Glutamatergic neuron (in vitro differentiated cells): ENCODE measurements at regions not wholly inside any gene's neighbourhood (a gene's known extent, or its start where the extent isn't known, plus 50 kb on each side); places are given as distances from the start of the nearest gene placed in this dataset.
A peak's percentile ranks its signal among the peaks of the same experiment; 100 is the strongest.
"Not testable (repeated sequence)": the region's sequence is repeated elsewhere in the genome, so short reads cannot be mapped to it uniquely, and the experiment has no call there.

Experiments
- DNase-seq: peaks from one replicate; pipeline ENCODE4 v3.0.0; 2022
- H3K27ac Mint-ChIP-seq: one replicate; pipeline ENCODE4 v1.8.0; 2020; ENCODE audit warnings: mild to moderate bottlenecking, mixed read lengths, inconsistent platforms; ENCODE audit not compliant: unreplicated experiment
- H3K27me3 Mint-ChIP-seq: one replicate; pipeline ENCODE4 v1.8.0; 2020; ENCODE audit warnings: mild to moderate bottlenecking, moderate library complexity, mixed read lengths, inconsistent platforms; ENCODE audit not compliant: unreplicated experiment
- H3K36me3 Mint-ChIP-seq: one replicate; pipeline ENCODE4 v1.8.0; 2020; ENCODE audit warnings: mild to moderate bottlenecking, mixed read lengths, inconsistent platforms; ENCODE audit not compliant: unreplicated experiment
- H3K4me1 Mint-ChIP-seq: one replicate; pipeline ENCODE4 v1.8.0; 2020; ENCODE audit warnings: mild to moderate bottlenecking, low read depth, mixed read lengths, inconsistent platforms; ENCODE audit not compliant: unreplicated experiment
- H3K4me3 Mint-ChIP-seq: one replicate; pipeline ENCODE4 v1.8.0; 2020; ENCODE audit warnings: mild to moderate bottlenecking, mixed read lengths, inconsistent platforms; ENCODE audit not compliant: unreplicated experiment
- H3K9me3 Mint-ChIP-seq: one replicate; pipeline ENCODE4 v1.8.0; 2020; ENCODE audit warnings: mild to moderate bottlenecking, moderate library complexity, mixed read lengths, inconsistent platforms; ENCODE audit not compliant: unreplicated experiment
- CTCF ChIP-seq: fragments of 200-600 bp; sonication (generic); IDR thresholded peaks from one replicate; pipeline ENCODE4 v1.5.0; 2021; ENCODE audit not compliant: partially characterized antibody, unreplicated experiment

GRCh38 chr5:45779874-45780671 lies 83.9 kb upstream of the HCN1 start:
- peaks cover 3% of the 10 kb centered on the region for H3K36me3 Mint-ChIP-seq
- no peak overlapping the region for H3K4me3 Mint-ChIP-seq
- TF ChIP-seq CTCF, result no peak
- no peak overlapping the region for H3K27ac Mint-ChIP-seq
- no peaks in the 10 kb centered on the region for H3K4me1 Mint-ChIP-seq
- H3K9me3 Mint-ChIP-seq, result no peaks in the 10 kb centered on the region
- no peak for DNase-seq
- H3K27me3 Mint-ChIP-seq, result no peaks in the 10 kb centered on the region

GRCh38 chr5:45774528-45774927 lies 78.3 kb upstream of the HCN1 start:
- H3K27ac Mint-ChIP-seq, result no peak overlapping the region
- H3K27me3 Mint-ChIP-seq, result no peaks in the 10 kb centered on the region
- DNase-seq, result no peak
- no peak overlapping the region for H3K4me3 Mint-ChIP-seq
- H3K9me3 Mint-ChIP-seq, result no peaks in the 10 kb centered on the region
- TF ChIP-seq CTCF, result peak; percentile 79
- no peaks in the 10 kb centered on the region for H3K4me1 Mint-ChIP-seq
- no peaks in the 10 kb centered on the region for H3K36me3 Mint-ChIP-seq

- no peaks in the 10 kb centered on the region for H3K36me3 Mint-ChIP-seq
- H3K4me1 Mint-ChIP-seq, result no peaks in the 10 kb centered on the region
- DNase-seq, result no peak
- TF ChIP-seq CTCF, result no peak
- no peak overlapping the region for H3K27ac Mint-ChIP-seq
- H3K9me3 Mint-ChIP-seq, result no peaks in the 10 kb centered on the region
- H3K27me3 Mint-ChIP-seq, result no peaks in the 10 kb centered on the region
- no peak overlapping the region for H3K4me3 Mint-ChIP-seq
Measured at GRCh38 chr5:45772402-45772801, 76.2 kb upstream of the HCN1 start.

- H3K4me3 Mint-ChIP-seq, result no peak overlapping the region
- DNase-seq, result no peak
- H3K36me3 Mint-ChIP-seq, result no peaks in the 10 kb centered on the region
- H3K4me1 Mint-ChIP-seq, result no peaks in the 10 kb centered on the region
- TF ChIP-seq CTCF, result no peak
- H3K27ac Mint-ChIP-seq, result no peak overlapping the region
- H3K27me3 Mint-ChIP-seq, result peaks cover 2% of the 10 kb centered on the region
- no peaks in the 10 kb centered on the region for H3K9me3 Mint-ChIP-seq
Measured at GRCh38 chr5:45765561-45765960, 69.4 kb upstream of the HCN1 start.

- H3K27ac Mint-ChIP-seq, result no peak overlapping the region
- H3K9me3 Mint-ChIP-seq, result peaks cover 3% of the 10 kb centered on the region
- no peak for DNase-seq
- TF ChIP-seq CTCF, result no peak
- peaks cover 2% of the 10 kb centered on the region for H3K27me3 Mint-ChIP-seq
- no peak overlapping the region for H3K4me3 Mint-ChIP-seq
- peaks cover 4% of the 10 kb centered on the region for H3K36me3 Mint-ChIP-seq
- H3K4me1 Mint-ChIP-seq, result no peaks in the 10 kb centered on the region
Measured at GRCh38 chr5:45750574-45750973, 54.4 kb upstream of the HCN1 start.

- not testable (repeated sequence) for H3K4me3 Mint-ChIP-seq, H3K9me3 Mint-ChIP-seq, H3K27ac Mint-ChIP-seq, DNase-seq, H3K36me3 Mint-ChIP-seq, H3K27me3 Mint-ChIP-seq, H3K4me1 Mint-ChIP-seq
Measured at GRCh38 chr5:45748511-45748910, 52.3 kb upstream of the HCN1 start.
